Activated T-cell treated with anti-CD3 and anti-CD28 coated beads for 24 hours (primary cell): ENCODE measurements at regions not wholly inside any gene's neighbourhood (a gene's known extent, or its start where the extent isn't known, plus 50 kb on each side); places are given as distances from the start of the nearest gene placed in this dataset.
"Not testable (repeated sequence)": the region's sequence is repeated elsewhere in the genome, so short reads cannot be mapped to it uniquely, and the experiment has no call there.

Experiments
- DNase-seq: peaks from one replicate; pipeline ENCODE4 v3.0.0-alpha.2; 2020; ENCODE audit warnings: low read depth

GRCh38 chr5:106814961-106815360 lies 855.8 kb downstream of the EFNA5 start:
- no peak for DNase-seq

- no peak for DNase-seq
Observed at GRCh38 chr5:106801554-106801953, 869.2 kb downstream of the EFNA5 start.

GRCh38 chr5:106797996-106798395 lies 872.7 kb downstream of the EFNA5 start:
- DNase-seq, result no peak

- DNase-seq, result no peak
Observed at GRCh38 chr5:106796081-106796480, 874.7 kb downstream of the EFNA5 start.

GRCh38 chr5:106784846-106785245 lies 885.9 kb downstream of the EFNA5 start:
- no peak for DNase-seq

GRCh38 chr5:106780355-106780754 lies 890.4 kb downstream of the EFNA5 start:
- DNase-seq, result no peak

- not testable (repeated sequence) for DNase-seq
Observed at GRCh38 chr5:106776515-106776914, 894.2 kb downstream of the EFNA5 start.

GRCh38 chr5:106768392-106768791 lies 902.3 kb downstream of the EFNA5 start:
- DNase-seq, result no peak

- no peak for DNase-seq
Observed at GRCh38 chr5:106766916-106767315, 903.8 kb downstream of the EFNA5 start.

- DNase-seq, result no peak
Observed at GRCh38 chr5:106759581-106759980, 911.2 kb downstream of the EFNA5 start.

- no peak for DNase-seq
Observed at GRCh38 chr5:106759152-106759551, 911.6 kb downstream of the EFNA5 start.

GRCh38 chr5:106757672-106758071 lies 913.1 kb downstream of the EFNA5 start:
- no peak for DNase-seq

GRCh38 chr5:106755789-106756188 lies 914.9 kb downstream of the EFNA5 start:
- DNase-seq, result no peak

GRCh38 chr5:106755066-106755465 lies 915.7 kb downstream of the EFNA5 start:
- DNase-seq, result no peak

- no peak for DNase-seq
Observed at GRCh38 chr5:106749826-106750225, 920.9 kb downstream of the EFNA5 start.

- DNase-seq, result no peak
Observed at GRCh38 chr5:106739127-106739526, 931.6 kb downstream of the EFNA5 start.

- DNase-seq, result no peak
Observed at GRCh38 chr5:106737111-106737510, 933.6 kb downstream of the EFNA5 start.

- DNase-seq, result no peak
Observed at GRCh38 chr5:106732624-106733023, 938.1 kb downstream of the EFNA5 start.

- no peak for DNase-seq
Observed at GRCh38 chr5:106730912-106731311, 939.8 kb downstream of the EFNA5 start.

GRCh38 chr5:106730506-106730905 lies 940.2 kb downstream of the EFNA5 start:
- no peak for DNase-seq

- no peak for DNase-seq
Observed at GRCh38 chr5:106728208-106728607, 942.5 kb downstream of the EFNA5 start.

- no peak for DNase-seq
Observed at GRCh38 chr5:106727071-106727470, 943.7 kb downstream of the EFNA5 start.

- DNase-seq, result no peak
Observed at GRCh38 chr5:106720367-106720766, 950.4 kb downstream of the EFNA5 start.

- no peak for DNase-seq
Observed at GRCh38 chr5:106699796-106700195, 970.9 kb downstream of the EFNA5 start.

- no peak for DNase-seq
Observed at GRCh38 chr5:106699198-106699597, 971.5 kb downstream of the EFNA5 start.
